Upper lobe of left lung (tissue), 6 donors: ENCODE measurements at regions not wholly inside any gene's neighbourhood (a gene's known extent, or its start where the extent isn't known, plus 50 kb on each side); places are given as distances from the start of the nearest gene placed in this dataset.

Experiments
- ATAC-seq, 2 donors: fragments of 200-7000 bp; cut with Tn5 transposase; one replicate each; pipeline ENCODE4 v1.9.1; 2022; ENCODE audit warnings: mild to moderate bottlenecking in 2 of 2, moderate library complexity in 2 of 2; ENCODE audit not compliant: low FRiP score in 2 of 2
- DNase-seq, 2 donors: peaks; one replicate each; pipeline ENCODE4 v3.0.0-alpha.2; 2019 to 2020
- H3K27ac ChIP-seq, 4 donors: fragments of 200-600 bp; sonication (generic); one replicate each; pipeline ENCODE4 v1.5.1; 2016 to 2019
- H3K27me3 ChIP-seq, 4 donors: fragments of 200-600 bp; sonication (generic); one replicate each; pipeline ENCODE4 v1.5.1; 2017 to 2019
- H3K36me3 ChIP-seq, 4 donors: fragments of 200-600 bp; sonication (generic); one replicate each; pipeline ENCODE4 v1.5.1; 2016 to 2019
- H3K4me1 ChIP-seq, 4 donors: fragments of 200-600 bp; sonication (generic); one replicate each; pipeline ENCODE4 v1.5.1; 2018 to 2019
- H3K4me3 ChIP-seq, 4 donors: fragments of 200-600 bp; sonication (generic); one replicate each; pipeline ENCODE4 v1.5.1; 2017 to 2019; ENCODE audit warnings: mild to moderate bottlenecking in 2 of 4, moderate library complexity in 1 of 4
- H3K9me3 ChIP-seq, 4 donors: fragments of 200-600 bp; sonication (generic); one replicate each; pipeline ENCODE4 v1.5.1; 2018 to 2019
- CTCF ChIP-seq, 6 experiments: fragments of 450-650 bp in 4 of 6; fragments of 200-600 bp in 2 of 6; sonication (generic) in 2 of 6; IDR thresholded peaks; one replicate each; pipeline ENCODE4 v1.5.1; 2016 to 2019; ENCODE audit warnings: antibody characterized with exemption in 6 of 6
- EP300 ChIP-seq, 4 donors: sonication (generic); formaldehyde crosslinking; IDR thresholded peaks; one replicate each; pipeline ENCODE4 v1.5.1; 2017; ENCODE audit warnings: antibody characterized with exemption in 4 of 4, control low read depth in 2 of 4
- POLR2A ChIP-seq, 4 donors: fragments of 450-650 bp; IDR thresholded peaks; one replicate each; pipeline ENCODE4 v1.5.1; 2016 to 2017; ENCODE audit warnings: antibody characterized with exemption in 4 of 4, mild to moderate bottlenecking in 2 of 4
- POLR2AphosphoS5 ChIP-seq, 2 donors: sonication (generic); formaldehyde crosslinking; IDR thresholded peaks; one replicate each; pipeline ENCODE4 v1.5.1; 2017; ENCODE audit warnings: antibody characterized with exemption in 2 of 2
- WGBS, 2 donors: methylation state at CpG; one replicate each; pipeline ENCODE4 v1.1.5; 2017 to 2018; 5-methylcytosine and 5-hydroxymethylcytosine counted together
- donor health status: DM: no; HTN: no; CAD: no; lungs with moderate emphysema.
- donor health status: DM: no; HTN: yes; CAD: no; lungs with severe emphysema.

DNA sequence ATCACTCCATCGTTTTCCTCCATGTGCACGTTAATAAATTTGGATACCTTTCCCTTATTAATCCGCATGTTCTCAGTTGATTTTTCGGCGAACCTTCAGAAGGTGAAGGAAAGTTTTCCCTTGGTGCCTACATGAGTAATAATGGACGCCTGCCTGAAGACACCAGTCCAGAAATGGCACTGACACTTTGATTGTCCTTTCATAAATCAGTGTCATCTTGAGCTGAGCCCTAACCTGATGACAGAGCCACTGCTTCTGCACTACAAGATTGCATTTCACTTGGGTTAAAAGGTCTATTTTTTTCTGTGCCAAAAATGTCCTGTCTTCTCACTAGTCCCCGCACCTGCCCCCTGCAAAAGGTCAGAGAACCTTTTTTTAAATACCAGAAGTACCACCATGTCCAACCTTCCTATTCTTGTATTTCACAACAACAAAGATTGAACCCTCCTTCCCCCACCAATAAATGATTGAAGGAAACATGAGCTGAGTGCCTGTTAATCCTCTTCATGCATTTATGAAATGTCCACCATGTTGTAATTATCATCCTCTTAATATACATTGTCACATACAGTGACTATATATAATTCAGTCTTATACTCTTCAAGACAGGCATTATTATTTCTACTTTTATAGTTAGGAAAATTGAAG is 219.9 kb upstream of the UBASH3B start:
- WGBS, 2 donors = 95% methylated on average over 7 of the region's 7 CpGs
- no peak overlapping the region for H3K27ac ChIP-seq
- H3K4me1 ChIP-seq = peaks cover 6 to 11% (median 11%) of the 10 kb centered on the region in 4 donors
- TF ChIP-seq POLR2AphosphoS5 (IDR thresholded peaks at IDR 0.05) = no peak
- no peak for TF ChIP-seq CTCF (IDR thresholded peaks at IDR 0.05)
- no peak for TF ChIP-seq POLR2A (IDR thresholded peaks at IDR 0.05)
- no peak for TF ChIP-seq EP300 (IDR thresholded peaks at IDR 0.05)
- no peaks in the 10 kb centered on the region for H3K9me3 ChIP-seq
- H3K4me3 ChIP-seq = no peak overlapping the region
- H3K27me3 ChIP-seq = no peaks in the 10 kb centered on the region
- no peak for ATAC-seq
- H3K36me3 ChIP-seq = no peaks in the 10 kb centered on the region
- no peak for DNase-seq

GRCh38 chr11:122434786-122435185 is 220.7 kb upstream of the UBASH3B start:
- TF ChIP-seq EP300 (IDR thresholded peaks at IDR 0.05) = no peak
- TF ChIP-seq CTCF (IDR thresholded peaks at IDR 0.05) = no peak
- TF ChIP-seq POLR2AphosphoS5 (IDR thresholded peaks at IDR 0.05) = no peak
- no peak for TF ChIP-seq POLR2A (IDR thresholded peaks at IDR 0.05)
- no peaks in the 10 kb centered on the region for H3K36me3 ChIP-seq
- WGBS, 2 donors = 17 to 38% methylated on average over 1 of the region's 1 CpG
- no peaks in the 10 kb centered on the region for H3K9me3 ChIP-seq
- peaks cover under 1 to 4% (median 2%) of the 10 kb centered on the region in 4 donors for H3K4me1 ChIP-seq
- no peak for ATAC-seq
- no peak overlapping the region for H3K4me3 ChIP-seq
- H3K27me3 ChIP-seq = no peaks in the 10 kb centered on the region
- H3K27ac ChIP-seq = no peak overlapping the region
- no peak for DNase-seq

- no peaks in the 10 kb centered on the region for H3K4me1 ChIP-seq
- no peak overlapping the region for H3K4me3 ChIP-seq
- TF ChIP-seq CTCF (IDR thresholded peaks at IDR 0.05) = no peak
- TF ChIP-seq POLR2A (IDR thresholded peaks at IDR 0.05) = no peak
- no peak for TF ChIP-seq EP300 (IDR thresholded peaks at IDR 0.05)
- TF ChIP-seq POLR2AphosphoS5 (IDR thresholded peaks at IDR 0.05) = no peak
- H3K9me3 ChIP-seq = no peaks in the 10 kb centered on the region
- no peaks in the 10 kb centered on the region for H3K36me3 ChIP-seq
- no peaks in the 10 kb centered on the region for H3K27me3 ChIP-seq
- WGBS, 2 donors = 89 to 94% methylated on average over 4 of the region's 4 CpGs
- DNase-seq (no peak), ATAC-seq (no peak)
- H3K27ac ChIP-seq = no peak overlapping the region
These were observed 225.0 kb upstream of the UBASH3B start for GRCh38 chr11:122430490-122430889.

- DNase-seq = no peak
- no peaks in the 10 kb centered on the region for H3K36me3 ChIP-seq
- no peak overlapping the region for H3K27ac ChIP-seq
- no peaks in the 10 kb centered on the region for H3K9me3 ChIP-seq
- H3K4me1 ChIP-seq = no peaks in the 10 kb centered on the region
- no peak overlapping the region for H3K4me3 ChIP-seq
- 34 to 40% methylated on average over 2 of the region's 2 CpGs for WGBS, 2 donors
- TF ChIP-seq EP300 (IDR thresholded peaks at IDR 0.05) (no peak), POLR2AphosphoS5 (IDR thresholded peaks at IDR 0.05) (no peak), POLR2A (IDR thresholded peaks at IDR 0.05) (no peak), CTCF (IDR thresholded peaks at IDR 0.05) (no peak)
- ATAC-seq = no peak
- H3K27me3 ChIP-seq = no peaks in the 10 kb centered on the region
These were observed 229.4 kb upstream of the UBASH3B start for GRCh38 chr11:122426073-122426472.

- Histone ChIP-seq H3K9me3 (no peaks in the 10 kb centered on the region), H3K27ac (no peak overlapping the region), H3K27me3 (no peaks in the 10 kb centered on the region), H3K4me1 (no peaks in the 10 kb centered on the region), H3K4me3 (no peak overlapping the region), H3K36me3 (no peaks in the 10 kb centered on the region)
- TF ChIP-seq POLR2AphosphoS5 (IDR thresholded peaks at IDR 0.05) (no peak), CTCF (IDR thresholded peaks at IDR 0.05) (no peak), POLR2A (IDR thresholded peaks at IDR 0.05) (no peak), EP300 (IDR thresholded peaks at IDR 0.05) (no peak)
- no peak for DNase-seq
- peak in 1 of 2 donors; percentile 85 for ATAC-seq
- WGBS, 2 donors = 72 to 82% methylated on average over 1 of the region's 1 CpG
These were observed 230.9 kb upstream of the UBASH3B start for GRCh38 chr11:122424636-122425035.
